RPMI7951 (cell line): ENCODE measurements at regions not wholly inside any gene's neighbourhood (a gene's known extent, or its start where the extent isn't known, plus 50 kb on each side); places are given as distances from the start of the nearest gene placed in this dataset.
"Not testable (repeated sequence)": the region's sequence is repeated elsewhere in the genome, so short reads cannot be mapped to it uniquely, and the experiment has no call there.

Experiments used
- DNase-seq: peaks from one replicate; pipeline ENCODE4 v3.0.0-alpha.2; 2012; ENCODE audit warnings: low read depth

DNA sequence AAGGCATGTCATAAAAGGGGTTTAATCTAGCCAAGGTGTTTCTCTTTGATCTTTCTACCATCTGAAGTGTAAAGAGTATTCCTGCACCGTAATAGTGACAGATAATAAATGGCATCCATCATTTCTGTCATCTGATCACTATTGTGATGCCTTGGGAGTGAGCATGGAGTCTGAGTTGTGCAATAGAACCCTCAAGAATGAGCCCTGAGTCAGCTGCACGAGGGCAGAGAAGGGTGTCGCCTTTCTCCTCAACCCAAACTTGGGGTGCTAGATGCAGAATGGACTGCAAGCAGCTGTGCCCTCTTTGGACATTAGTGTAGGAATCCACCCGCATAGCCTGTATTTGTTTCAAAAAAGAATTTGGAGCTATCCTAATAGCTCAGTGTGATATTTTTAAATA, 115.2 kb downstream of the ZNF37A start:
- DNase-seq = no peak

DNA sequence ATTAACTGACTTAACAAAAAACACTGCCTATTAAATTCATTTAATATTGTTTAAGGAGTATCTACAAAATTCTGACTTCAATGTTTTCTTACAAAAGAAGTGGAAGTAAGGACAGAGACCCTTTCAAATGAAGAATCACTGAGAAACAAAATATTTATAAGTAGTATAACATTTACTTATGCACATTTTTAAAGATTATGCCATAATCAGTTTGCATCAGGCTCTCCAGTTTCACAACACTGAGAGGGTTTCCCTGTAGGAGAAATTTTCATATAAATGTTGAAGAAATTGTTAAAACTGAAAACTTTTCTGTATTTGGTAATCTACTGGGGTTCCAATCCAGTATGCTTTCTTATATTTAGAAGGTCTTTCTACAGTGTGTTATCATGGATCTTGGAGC, 115.6 kb downstream of the ZNF37A start:
- not testable (repeated sequence) for DNase-seq

DNA sequence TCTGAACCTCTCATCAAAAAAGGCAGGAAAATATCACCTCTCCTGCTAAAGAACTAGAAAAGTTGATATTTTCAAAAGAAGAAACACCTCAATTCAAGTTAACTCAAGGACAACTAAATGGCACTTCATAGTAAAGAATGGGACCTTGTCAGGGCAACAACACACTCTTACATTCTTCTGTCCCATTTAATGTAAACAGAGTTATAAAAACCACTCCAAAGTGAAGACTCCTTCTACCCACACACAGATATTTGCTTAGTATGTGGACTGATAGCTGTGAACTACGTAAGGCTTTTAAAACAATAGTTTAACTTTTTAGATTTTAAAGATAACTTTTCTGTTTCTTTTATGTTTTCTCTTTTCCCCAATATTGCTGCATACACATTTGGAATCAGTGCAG, 118.3 kb downstream of the ZNF37A start:
- DNase-seq = no peak

DNA sequence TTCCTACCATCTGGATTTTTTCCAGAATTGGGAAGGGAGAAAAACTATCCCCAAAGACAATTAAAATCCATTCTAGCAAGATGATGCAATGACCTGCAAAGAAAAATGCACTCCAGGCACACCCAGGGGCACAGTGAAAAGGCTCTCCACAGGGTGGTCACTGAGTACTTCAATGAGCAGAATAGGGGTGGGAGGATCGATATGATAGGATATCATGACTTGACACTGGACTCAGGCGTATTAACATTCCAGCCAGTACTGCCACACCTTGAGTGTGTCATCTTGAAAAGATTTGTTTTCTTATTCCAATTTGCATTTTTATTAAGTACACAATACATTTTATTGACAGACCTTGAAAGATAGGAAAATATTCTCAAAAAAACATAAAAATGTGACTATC, 132.2 kb downstream of the ZNF37A start:
- DNase-seq = no peak

DNA sequence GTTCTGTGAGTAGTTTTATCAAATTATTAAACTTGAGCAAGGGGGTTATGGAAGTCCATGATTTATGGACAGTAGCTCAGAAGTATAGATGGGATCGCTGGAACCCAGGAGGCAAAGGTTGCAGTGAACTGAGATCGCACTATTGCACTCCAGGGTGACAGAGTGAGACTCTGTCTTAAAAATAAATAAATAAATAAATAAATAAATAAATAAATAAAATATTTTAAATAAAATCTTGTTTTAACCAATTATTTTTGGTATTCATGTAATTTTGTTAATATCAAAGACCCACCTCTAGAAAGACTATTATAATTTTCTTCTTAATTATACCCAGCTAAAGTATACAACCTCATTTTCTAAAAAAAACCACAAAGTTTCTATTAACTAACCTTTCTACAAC, 134.3 kb downstream of the ZNF37A start:
- DNase-seq = no peak

DNA sequence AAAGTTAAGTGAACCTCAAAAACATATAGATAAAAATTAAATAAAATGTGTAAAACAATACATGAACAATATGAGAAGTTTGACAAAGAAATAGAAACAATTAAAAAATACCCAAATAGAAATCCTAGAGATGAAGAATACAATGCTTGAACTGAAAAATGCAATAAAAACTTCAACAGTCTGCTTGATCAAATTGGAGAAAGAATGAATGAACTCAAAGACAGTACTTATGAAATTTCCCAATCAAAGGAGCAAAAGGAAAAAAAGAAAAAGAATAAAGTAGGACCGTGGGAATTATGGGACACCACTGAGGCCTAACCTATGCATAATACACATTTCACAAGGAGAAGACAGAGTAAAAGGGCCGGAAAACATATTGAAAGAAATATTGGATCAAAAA, 144.3 kb downstream of the ZNF37A start:
- DNase-seq = not testable (repeated sequence)

DNA sequence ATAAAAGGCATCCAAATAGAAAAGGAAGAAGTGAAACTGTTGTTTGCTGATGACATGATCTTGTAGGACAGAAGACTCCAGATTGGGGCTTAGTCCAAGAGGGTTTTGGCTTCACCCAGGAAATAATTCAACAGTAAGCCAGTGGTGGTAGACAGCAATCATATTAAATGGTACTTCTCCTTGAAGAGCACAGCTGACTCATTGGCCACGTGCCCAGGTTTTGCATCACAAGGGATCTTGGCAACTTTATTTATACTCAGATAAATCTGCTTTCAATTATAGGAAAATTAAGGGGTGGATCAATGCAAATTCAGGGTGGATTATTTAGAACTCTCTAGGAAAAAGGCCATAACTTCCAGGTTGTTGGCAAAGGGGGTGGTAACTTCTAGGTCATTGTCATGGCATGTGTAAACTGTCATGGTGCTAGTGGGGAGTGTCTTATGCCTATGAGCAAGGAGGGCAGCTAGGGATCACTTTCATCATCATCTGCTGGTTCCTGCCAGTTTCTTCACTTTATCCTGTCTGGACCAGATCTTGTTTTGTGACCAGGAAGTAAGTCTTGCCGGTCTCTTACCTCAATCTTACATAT, 148.0 kb downstream of the ZNF37A start:
- peak; percentile 18 for DNase-seq

DNA sequence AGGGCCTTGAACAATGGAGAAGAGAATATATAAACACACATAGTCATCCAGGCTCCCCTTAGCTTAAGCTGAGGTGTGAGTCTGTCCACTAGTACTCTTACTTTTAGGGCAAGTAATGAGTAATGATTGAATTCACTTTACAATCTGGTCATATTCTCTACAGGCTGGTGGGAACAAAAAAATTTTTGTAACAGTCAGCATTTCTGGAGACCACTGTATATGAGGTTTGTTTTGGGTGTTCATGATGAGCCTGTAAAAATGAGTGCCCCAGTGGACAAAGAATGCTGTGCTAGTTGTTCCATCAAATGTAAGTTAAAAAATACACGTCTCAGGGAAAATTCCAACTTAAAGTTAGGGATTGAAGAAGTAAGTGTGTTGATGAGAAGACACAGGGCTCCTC, 154.0 kb downstream of the ZNF37A start:
- not testable (repeated sequence) for DNase-seq

DNA sequence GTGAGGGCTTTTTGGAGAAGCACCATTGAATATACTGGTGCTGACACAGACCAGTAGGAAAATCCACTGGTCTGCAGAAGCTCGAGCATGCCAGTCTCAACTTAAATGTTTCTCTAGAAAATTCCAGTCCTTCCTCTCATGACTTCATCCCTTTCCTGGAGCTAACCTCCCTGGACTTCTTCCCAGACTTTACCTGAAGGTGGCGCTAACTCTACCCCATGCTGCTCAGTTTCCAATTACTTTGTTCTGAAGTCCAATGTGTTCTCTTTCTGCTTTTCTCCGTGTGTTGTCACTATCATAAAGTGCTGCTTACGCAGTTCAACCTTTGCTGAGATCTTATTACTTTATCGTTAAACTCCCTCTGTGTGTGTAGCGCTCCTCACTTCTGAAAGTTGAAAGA, 158.4 kb downstream of the ZNF37A start:
- DNase-seq = not testable (repeated sequence)

DNA sequence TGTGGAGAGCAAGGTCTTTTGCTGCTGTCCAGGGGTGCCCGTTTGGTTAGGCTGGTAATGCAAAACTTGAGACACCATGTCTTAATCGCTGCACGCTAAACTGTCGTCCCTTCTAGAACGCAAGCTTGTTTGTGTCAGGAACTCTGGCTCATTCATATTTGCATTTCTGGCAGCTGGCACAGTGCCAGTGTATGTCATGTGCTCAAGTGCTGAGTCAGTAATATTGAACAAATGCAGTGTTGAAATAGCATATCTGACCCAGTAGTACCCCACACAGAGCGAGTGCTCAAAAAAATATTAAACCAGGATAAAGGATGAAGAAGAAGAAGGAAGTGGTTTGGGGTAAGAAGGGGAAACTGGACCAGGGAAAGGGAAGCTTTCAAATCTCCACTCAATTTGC, 173.4 kb downstream of the ZNF37A start:
- not testable (repeated sequence) for DNase-seq

DNA sequence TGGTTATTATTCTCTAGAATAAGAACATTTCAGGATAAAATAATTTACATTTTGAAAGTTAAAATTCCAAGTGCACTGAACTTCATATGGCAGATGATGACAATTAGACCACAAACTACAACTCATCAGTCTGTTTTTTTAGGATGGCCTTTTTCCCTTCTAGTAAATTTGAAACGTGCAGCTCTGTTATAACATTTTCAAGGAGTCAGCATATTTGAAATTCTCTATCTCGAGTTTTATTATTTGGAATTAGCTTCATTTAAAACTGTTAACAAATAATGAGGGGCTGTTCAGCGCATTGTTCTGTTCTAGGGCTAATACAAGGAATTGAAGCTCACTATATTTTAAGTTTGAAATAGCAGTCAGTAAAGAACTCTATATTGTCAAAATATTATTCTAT, 176.9 kb downstream of the ZNF37A start:
- not testable (repeated sequence) for DNase-seq

DNA sequence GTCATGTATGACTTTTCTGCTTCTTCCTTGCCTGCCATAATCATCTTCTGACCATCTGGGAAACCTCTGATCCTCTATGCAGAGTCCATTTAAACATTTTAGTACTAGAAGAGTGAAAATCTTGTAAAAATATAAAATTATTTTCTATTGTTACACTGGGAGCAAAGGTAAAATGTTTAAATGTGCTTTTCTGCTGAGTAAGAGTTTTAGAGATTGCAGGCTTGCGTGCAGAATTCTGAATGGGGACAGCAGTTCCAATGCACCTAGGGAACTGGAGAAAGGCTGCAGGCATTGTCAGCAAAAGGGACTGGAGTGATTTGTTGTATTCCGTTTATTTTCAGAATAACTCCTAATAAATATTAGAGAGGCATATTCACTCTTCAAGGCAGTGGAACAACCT, 180.7 kb downstream of the ZNF37A start:
- not testable (repeated sequence) for DNase-seq

DNA sequence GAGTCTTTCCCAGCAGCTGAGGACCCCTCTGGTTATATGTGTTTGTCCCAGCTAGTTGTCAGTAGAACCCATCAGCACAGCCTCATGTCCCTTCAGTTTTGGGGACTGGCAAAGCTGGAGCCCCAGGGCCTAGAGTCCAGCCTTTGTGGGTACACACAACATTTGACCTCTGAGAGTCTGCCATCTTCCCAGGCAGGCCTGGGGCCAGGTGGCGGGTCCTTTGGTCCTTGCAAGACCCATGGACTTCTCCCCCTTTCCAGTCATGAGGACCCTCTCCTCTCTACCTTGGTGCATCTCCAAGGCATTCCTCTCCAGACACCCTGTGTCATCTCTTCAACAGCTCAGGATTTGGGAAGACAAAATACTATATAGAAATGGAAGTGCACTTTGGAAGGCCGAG, 198.4 kb downstream of the ZNF37A start:
- not testable (repeated sequence) for DNase-seq

DNA sequence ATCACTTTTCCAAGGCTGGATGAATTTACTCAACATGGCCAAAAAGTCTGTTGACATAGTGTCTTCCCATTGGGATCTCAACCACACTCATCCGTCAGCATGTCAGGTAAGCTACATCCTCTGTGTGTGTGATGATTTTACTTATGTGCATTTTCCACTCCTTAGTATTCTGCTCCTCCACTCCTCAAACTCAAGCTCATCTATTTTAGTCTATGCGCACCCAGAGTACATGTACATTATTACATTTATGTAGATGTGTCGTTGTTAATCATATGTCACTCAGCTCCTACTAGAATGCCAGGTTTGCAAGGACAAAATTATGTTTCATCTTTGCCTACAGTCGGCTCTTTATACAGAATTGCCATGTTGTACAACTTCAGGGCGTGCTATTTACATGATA, 216.0 kb downstream of the ZNF37A start:
- DNase-seq = not testable (repeated sequence)

DNA sequence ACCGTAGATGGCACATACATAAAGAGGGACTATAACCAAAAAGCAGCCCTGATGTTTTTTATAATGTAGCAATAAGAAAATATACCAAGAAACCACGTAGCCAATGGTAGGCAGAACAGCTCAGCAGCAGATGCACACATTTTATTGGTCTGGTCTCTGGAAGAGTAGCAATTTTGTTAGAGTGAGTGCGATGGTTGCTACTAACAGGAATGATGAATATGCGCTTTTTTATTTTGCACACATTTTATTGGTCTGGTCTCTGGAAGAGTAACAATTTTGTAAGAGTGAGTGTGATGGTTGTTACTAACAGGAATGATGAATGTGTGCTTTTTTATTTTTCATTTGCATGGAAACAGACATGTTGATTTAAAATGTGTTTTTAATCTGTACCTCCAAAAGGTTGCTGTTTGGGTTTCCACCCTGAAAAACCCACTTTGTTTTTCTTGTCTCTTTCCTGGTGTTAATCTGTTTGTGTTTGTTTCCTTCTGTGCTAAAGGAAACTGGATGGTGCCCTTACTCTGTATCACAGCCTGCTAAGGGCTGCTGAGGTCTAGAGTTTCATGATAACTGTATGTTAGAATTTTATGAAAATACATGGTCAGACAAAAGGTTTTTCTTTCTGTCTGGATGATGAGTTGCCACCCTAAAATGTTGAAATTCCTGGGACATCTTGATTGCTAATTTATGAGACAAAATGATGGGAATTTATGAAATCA, 221.1 kb downstream of the ZNF37A start:
- DNase-seq = not testable (repeated sequence)

DNA sequence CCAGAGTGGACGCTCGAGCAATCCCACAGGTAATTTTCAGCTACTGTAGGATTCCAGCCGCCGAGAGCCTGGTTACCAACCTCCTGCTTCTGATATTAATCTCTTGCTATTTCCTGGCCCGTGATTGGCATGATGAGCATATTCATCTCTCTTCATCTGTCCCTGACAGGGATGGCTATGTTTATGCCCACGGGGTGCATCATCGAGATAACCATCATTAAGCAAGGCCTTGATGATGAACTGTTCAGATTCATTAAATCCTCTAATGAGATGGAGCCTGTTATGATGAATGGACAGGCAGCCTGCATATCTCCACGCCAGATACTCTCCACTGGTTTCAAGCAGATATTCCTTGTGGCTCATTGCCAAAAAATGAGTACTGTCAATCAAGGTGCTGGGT, 227.3 kb downstream of the ZNF37A start:
- DNase-seq = not testable (repeated sequence)

DNA sequence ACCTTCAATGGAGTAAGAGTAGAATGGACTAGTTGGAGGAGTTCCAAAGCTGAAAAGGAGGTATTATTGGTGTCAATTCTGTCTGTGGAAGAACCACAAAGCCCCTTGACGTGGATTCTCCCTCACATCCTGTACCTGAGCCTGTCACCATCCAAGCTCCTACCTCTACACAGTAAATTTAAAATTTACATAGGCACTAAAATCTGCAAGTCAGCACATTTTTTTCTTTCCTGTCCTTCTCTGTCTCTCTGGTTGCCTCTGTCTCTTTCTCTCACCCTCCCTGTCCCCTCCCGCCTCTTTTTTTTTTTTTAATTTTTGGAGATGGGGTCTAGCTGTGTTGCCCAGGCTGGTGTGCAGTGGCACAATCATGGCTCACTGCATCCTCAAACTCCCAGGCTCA, 236.2 kb downstream of the ZNF37A start:
- DNase-seq = not testable (repeated sequence)

DNA sequence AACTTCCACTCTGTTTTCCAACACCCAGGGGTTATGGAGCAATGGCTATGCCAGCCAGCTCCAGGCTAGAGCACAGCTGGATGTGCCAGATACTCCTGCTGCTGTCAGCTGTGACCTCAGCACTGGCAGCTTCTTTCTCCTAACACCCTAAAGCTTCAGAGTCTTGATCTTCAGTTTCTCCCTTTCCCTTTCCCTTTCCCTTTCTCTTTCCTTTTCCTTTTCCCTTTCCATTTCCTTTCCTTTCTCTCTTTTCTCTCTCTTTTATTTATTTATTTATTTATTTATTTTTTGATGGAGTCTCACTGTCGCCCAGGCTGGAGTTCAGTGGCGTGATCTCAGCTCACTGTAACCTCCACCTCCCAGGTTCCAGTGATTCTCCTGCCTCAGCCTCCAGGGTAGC, 237.0 kb downstream of the ZNF37A start:
- not testable (repeated sequence) for DNase-seq

DNA sequence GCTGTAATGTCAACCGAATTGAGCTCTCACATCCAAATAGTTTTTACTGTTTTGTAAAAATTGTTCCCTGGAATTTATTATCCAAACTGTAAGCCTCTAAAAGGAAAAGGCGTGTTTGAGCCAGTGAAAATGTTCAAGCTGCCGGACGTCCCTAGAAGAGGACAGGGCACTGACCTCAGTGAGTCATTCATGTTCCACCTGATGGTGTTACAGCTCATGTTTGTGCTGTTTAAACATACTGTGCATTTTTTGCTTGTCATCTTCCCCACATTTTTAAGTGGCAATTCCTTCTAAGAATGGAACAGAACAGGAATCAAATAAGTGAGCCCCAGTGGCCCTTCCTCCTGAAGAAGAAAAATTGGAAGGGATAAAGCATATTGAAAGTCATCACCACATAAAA, 239.6 kb downstream of the ZNF37A start:
- DNase-seq = not testable (repeated sequence)

DNA sequence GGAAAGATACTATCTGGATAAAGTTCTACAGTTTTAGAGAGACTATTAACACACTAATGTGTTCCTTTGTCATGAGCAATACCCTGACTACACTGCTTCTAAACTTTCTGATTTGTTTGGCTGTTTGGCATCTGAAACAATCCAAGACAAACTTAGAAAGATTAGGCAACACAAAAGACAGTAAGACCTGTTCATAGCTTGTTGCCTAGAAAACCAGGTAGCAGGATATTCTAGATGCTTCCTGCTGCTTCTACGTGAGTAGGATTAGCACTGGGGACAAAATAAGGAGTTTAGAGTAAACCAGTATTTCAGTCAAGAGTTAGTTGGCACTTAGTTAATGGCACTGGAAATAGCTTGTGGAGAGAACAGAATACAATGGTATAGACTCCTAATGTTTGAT, 256.5 kb downstream of the ZNF37A start:
- DNase-seq = not testable (repeated sequence)

DNA sequence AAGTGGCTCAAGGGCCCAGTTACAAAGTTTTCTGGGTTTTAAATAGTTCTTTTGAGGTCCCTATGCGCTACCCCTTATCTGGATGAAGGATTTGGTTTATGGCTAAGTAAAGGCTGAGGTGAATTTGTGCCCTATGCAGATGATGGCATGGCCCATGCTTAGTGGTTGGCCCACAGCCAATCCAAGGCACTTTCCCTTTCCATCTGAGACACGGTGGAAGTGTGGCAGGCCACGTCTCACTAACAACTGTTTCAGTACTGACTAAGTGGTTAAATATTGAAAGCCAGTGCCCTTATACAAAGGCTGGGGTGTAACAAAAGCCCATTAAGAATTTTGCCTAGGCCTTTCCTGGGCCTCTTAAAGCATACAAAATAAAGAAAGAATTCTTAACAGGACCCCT, 260.3 kb downstream of the ZNF37A start:
- DNase-seq = not testable (repeated sequence)

DNA sequence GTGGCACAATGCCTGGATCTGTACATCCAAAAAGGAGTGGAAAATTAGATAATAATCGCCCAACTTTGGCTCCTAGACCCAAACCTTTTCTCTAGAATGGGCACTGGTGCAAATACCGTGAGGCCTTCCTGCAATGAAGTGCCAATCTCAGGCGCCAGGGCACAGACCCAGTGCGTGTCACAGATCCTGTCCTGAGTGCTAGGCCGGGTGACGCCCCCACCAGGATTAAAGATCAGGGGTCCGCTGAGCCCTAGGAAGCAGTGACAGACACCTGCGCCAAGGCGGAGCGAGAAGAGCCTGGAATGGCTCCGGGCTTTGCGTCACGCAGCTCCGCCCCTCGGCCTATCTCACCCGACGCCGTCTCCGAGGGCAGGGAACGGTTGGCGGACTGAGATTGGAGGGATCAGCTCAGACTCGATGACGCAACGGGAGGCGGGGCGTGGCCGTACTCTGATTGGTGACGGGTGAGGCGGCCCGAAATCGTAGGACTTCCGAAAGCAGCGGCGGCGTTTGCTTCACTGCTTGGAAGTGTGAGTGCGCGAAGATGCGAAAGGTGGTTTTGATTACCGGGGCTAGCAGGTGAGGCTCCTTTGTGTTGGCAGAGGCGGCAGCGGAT, 261.9 kb downstream of the ZNF37A start:
- DNase-seq = peak; percentile 68

DNA sequence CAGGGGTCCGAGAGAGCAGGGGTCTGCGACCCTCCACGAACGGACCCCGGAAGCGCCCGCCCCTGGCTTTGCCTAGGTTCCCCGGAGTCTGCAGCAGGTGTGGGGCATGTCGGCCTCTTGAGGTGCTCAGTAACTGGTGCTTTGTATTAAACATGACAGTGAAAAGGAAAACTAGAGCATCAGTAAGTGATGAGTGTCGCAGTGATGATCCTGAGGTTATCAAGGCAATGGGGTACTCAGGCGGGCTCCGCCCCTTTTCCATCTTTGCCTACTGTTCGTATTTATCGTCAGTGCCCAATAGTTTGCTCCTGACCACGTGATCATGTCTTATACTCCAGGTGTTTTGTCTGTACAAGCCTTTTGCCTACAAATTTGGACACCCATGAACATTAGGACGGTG, 262.4 kb downstream of the ZNF37A start:
- DNase-seq = peak; percentile 12
